Frontal cortex (tissue), 3 donors: ENCODE measurements at regions not wholly inside any gene's neighbourhood (a gene's known extent, or its start where the extent isn't known, plus 50 kb on each side); places are given as distances from the start of the nearest gene placed in this dataset.

Source experiments
- DNase-seq, 2 donors: peaks; one replicate each; pipeline ENCODE4 v3.0.0; 2012; ENCODE audit warnings: low spot score in 2 of 2
- FAIRE-seq: peaks from 2 replicates; lab custom pipeline; 2012; peaks lifted over from hg19 to GRCh38; lab: Jason Lieb, UNC
- donor health status: control.
- donor health status: control.
- donor health status: control.

- DNase-seq (no peak), FAIRE-seq (no peak)
These were observed 635.3 kb downstream of the CDH11 start for GRCh38 chr16:64486561-64486960.

GRCh38 chr16:64481497-64481896 lies 640.4 kb downstream of the CDH11 start:
- no peak for DNase-seq
- no peak for FAIRE-seq

- FAIRE-seq = no peak
- DNase-seq = no peak
These were observed 643.5 kb downstream of the CDH11 start for GRCh38 chr16:64478252-64478906.

GRCh38 chr16:64475627-64476351 lies 646.1 kb downstream of the CDH11 start:
- FAIRE-seq (no peak), DNase-seq (no peak)

- DNase-seq (no peak), FAIRE-seq (no peak)
These were observed 650.9 kb downstream of the CDH11 start for GRCh38 chr16:64470916-64471315.

- FAIRE-seq (no peak), DNase-seq (no peak)
These were observed 651.8 kb downstream of the CDH11 start for GRCh38 chr16:64469906-64470702.

GRCh38 chr16:64469351-64469750 lies 652.5 kb downstream of the CDH11 start:
- DNase-seq (no peak), FAIRE-seq (no peak)

- no peak for DNase-seq
- FAIRE-seq = no peak
These were observed 653.3 kb downstream of the CDH11 start for GRCh38 chr16:64468515-64469090.

- DNase-seq = peak in 1 of 2 donors; percentile 0
- FAIRE-seq = no peak
These were observed 662.0 kb downstream of the CDH11 start for GRCh38 chr16:64459821-64460220.

- DNase-seq (no peak), FAIRE-seq (no peak)
These were observed 662.5 kb downstream of the CDH11 start for GRCh38 chr16:64459402-64459801.

GRCh38 chr16:64455275-64455674 lies 666.6 kb downstream of the CDH11 start:
- no peak for FAIRE-seq
- peak in 1 of 2 donors; percentile 1 for DNase-seq

GRCh38 chr16:64453646-64454045 lies 668.2 kb downstream of the CDH11 start:
- no peak for DNase-seq
- no peak for FAIRE-seq

GRCh38 chr16:64452446-64452845 lies 669.4 kb downstream of the CDH11 start:
- FAIRE-seq (no peak), DNase-seq (no peak)

- no peak for DNase-seq
- FAIRE-seq = no peak
These were observed 671.7 kb downstream of the CDH11 start for GRCh38 chr16:64450177-64450576.

- no peak for FAIRE-seq
- DNase-seq = no peak
These were observed 672.4 kb downstream of the CDH11 start for GRCh38 chr16:64449506-64449905.

- DNase-seq (no peak), FAIRE-seq (no peak)
These were observed 676.2 kb downstream of the CDH11 start for GRCh38 chr16:64445649-64446048.

- no peak for FAIRE-seq
These were observed 676.6 kb downstream of the CDH11 start for GRCh38 chr16:64445245-64445644.

GRCh38 chr16:64440421-64440831 lies 681.4 kb downstream of the CDH11 start:
- FAIRE-seq (no peak), DNase-seq (no peak)

More at GRCh38 chr16:64445245-64445644, 676.6 kb downstream of the CDH11 start:
- DNase-seq = no peak

- FAIRE-seq = no peak
These were observed 681.9 kb downstream of the CDH11 start for GRCh38 chr16:64440005-64440404.

GRCh38 chr16:64437706-64438324 lies 684.0 kb downstream of the CDH11 start:
- no peak for FAIRE-seq

More at GRCh38 chr16:64440005-64440404, 681.9 kb downstream of the CDH11 start:
- DNase-seq = no peak

More at GRCh38 chr16:64437706-64438324, 684.0 kb downstream of the CDH11 start:
- no peak for DNase-seq
